Lower lobe of right lung (tissue), 2 donors: ENCODE measurements at regions not wholly inside any gene's neighbourhood (a gene's known extent, or its start where the extent isn't known, plus 50 kb on each side); places are given as distances from the start of the nearest gene placed in this dataset.

Source experiments
- ATAC-seq, 2 donors: fragments of 200-7000 bp; cut with Tn5 transposase; one replicate each; pipeline ENCODE4 v1.9.1; 2020 to 2022; ENCODE audit warnings: mild to moderate bottlenecking in 2 of 2, moderate library complexity in 2 of 2
- DNase-seq: peaks from one replicate; pipeline ENCODE4 v3.0.0-alpha.2; 2020
- H3K27ac ChIP-seq: fragments of 200-600 bp; one replicate; pipeline ENCODE4 v1.8.0; 2022
- H3K27me3 ChIP-seq: fragments of 200-600 bp; one replicate; pipeline ENCODE4 v1.8.0; 2022; ENCODE audit warnings: low read depth
- H3K36me3 ChIP-seq: fragments of 200-600 bp; one replicate; pipeline ENCODE4 v1.8.0; 2022; ENCODE audit warnings: mild to moderate bottlenecking
- H3K4me1 ChIP-seq: fragments of 200-600 bp; one replicate; pipeline ENCODE4 v1.8.0; 2022
- H3K4me3 ChIP-seq: fragments of 200-600 bp; one replicate; pipeline ENCODE4 v1.8.0; 2022; ENCODE audit warnings: mild to moderate bottlenecking
- H3K9me3 ChIP-seq: fragments of 200-600 bp; one replicate; pipeline ENCODE4 v1.8.0; 2022
- intact Hi-C: fragments of 100-400 bp; cut with DNase I; formaldehyde crosslinking; loops from one replicate; pipeline ENCODE4 v1.11.0; 2022
- TF ChIP-seq, protein P1 (sequence below): fragments of 200-600 bp; IDR thresholded peaks from one replicate; pipeline ENCODE4 v1.8.0; 2022; ENCODE audit warnings: antibody characterized with exemption, mild to moderate bottlenecking
- donor health status: DM: no; HTN: yes; CAD: no; lungs with severe emphysema.

DNA sequence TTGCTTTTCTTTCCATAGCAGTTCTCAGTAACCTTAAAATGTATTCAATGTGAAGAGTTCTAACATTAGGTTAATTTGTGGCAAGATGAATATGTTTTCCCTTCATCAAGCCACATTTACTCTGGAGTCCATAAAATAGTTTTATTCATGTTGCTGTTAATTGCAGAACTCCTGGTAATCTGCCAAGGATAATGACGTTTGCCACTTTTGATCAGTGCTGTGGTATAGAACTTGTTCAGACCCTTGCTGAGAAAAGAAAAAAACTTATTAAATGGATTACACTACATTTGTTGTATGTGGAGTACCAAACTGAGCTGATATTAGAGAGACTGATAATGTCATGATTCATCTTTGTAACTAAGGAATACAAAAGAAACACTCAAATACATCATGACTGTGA, 212.4 kb upstream of the DMAC1 start:
- no peak overlapping the region for H3K4me3 ChIP-seq
- intact Hi-C loops: no loop called here
- no peak for DNase-seq
- TF ChIP-seq, protein P1, sequence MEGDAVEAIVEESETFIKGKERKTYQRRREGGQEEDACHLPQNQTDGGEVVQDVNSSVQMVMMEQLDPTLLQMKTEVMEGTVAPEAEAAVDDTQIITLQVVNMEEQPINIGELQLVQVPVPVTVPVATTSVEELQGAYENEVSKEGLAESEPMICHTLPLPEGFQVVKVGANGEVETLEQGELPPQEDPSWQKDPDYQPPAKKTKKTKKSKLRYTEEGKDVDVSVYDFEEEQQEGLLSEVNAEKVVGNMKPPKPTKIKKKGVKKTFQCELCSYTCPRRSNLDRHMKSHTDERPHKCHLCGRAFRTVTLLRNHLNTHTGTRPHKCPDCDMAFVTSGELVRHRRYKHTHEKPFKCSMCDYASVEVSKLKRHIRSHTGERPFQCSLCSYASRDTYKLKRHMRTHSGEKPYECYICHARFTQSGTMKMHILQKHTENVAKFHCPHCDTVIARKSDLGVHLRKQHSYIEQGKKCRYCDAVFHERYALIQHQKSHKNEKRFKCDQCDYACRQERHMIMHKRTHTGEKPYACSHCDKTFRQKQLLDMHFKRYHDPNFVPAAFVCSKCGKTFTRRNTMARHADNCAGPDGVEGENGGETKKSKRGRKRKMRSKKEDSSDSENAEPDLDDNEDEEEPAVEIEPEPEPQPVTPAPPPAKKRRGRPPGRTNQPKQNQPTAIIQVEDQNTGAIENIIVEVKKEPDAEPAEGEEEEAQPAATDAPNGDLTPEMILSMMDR: no peak
- H3K27me3 ChIP-seq: no peaks in the 10 kb centered on the region
- no peaks in the 10 kb centered on the region for H3K4me1 ChIP-seq
- no peak overlapping the region for H3K27ac ChIP-seq
- no peaks in the 10 kb centered on the region for H3K36me3 ChIP-seq
- H3K9me3 ChIP-seq: no peaks in the 10 kb centered on the region
- ATAC-seq: no peak

DNA sequence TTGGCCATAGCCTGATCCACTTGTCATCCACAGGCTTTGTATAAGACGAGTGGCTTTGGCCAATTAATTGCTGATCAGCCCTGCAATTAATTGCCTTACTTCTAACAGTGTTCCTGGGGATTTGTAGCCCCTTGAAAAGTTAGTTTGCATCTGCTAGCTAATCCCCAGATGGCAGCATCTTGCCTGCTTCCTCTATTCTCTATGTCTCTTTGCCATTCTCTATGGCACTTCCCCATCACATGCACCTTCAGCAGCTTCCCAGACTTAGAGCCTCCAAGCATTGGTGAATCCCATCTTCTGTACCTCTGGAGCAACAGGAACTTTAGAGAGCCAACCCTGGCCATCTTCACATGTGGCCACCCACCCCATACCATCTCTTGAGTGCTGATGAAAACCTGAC, 197.0 kb upstream of the DMAC1 start:
- no peaks in the 10 kb centered on the region for H3K27me3 ChIP-seq
- H3K4me1 ChIP-seq: no peaks in the 10 kb centered on the region
- no peak overlapping the region for H3K27ac ChIP-seq
- no peak for ATAC-seq
- intact Hi-C loops: no loop called here
- no peak for DNase-seq
- H3K36me3 ChIP-seq: no peaks in the 10 kb centered on the region
- TF ChIP-seq, protein P1: no peak
- H3K9me3 ChIP-seq: no peaks in the 10 kb centered on the region
- H3K4me3 ChIP-seq: no peak overlapping the region

DNA sequence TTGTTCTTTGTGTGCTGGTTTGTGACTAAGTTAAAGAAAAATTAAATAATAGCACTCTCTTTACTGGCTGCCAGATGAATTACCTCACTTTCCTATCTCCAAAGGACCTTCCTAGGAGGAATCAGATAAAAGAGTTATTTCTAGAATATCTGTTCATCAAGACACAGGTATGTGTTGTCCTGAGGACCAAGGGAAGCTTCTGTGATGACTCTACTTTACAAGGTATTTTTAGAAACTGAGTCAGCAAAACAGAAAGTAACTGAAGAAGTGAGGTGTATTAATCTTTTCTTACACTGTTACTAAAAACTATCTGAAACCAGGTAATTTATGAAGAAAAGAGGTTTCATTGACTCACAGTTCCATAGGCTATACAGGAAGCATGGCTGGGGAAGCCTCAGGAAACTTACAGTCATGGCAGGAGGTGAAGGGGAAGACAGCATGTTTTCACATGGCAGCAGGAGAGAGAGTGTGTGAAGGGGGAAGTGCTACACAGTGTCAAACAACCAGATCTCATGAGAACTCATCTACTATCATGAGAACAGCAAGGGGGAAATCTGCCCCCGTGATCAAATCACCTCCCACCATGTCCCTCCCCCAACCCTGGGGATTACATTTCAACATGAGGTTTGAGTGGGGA, 189.2 kb upstream of the DMAC1 start:
- H3K4me3 ChIP-seq: no peak overlapping the region
- H3K4me1 ChIP-seq: no peaks in the 10 kb centered on the region
- H3K36me3 ChIP-seq: no peaks in the 10 kb centered on the region
- TF ChIP-seq, protein P1: no peak
- no peak overlapping the region for H3K27ac ChIP-seq
- no peaks in the 10 kb centered on the region for H3K27me3 ChIP-seq
- no peaks in the 10 kb centered on the region for H3K9me3 ChIP-seq
- ATAC-seq (no peak), DNase-seq (no peak)
- intact Hi-C loops: no loop called here

DNA sequence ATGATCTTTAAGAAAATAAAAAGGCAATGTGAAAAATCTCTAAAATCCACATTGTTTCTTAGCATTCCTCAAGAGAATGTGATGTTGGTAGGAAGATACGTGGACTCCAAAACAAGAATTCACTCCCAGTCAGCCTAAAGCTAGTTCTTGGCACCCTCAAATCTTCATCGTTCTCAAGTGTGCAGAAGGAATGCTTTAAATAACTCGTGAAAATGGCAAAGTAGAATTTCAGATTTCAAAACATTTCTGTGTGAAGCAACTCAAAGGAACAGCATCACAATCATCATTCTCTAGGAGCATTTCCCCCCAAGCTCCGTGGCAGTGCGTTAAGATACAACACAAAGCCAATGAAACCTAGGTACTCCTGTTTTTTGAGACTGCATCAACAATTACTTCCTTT, 185.1 kb upstream of the DMAC1 start:
- H3K36me3 ChIP-seq: no peaks in the 10 kb centered on the region
- intact Hi-C loops: no loop called here
- no peaks in the 10 kb centered on the region for H3K4me1 ChIP-seq
- H3K4me3 ChIP-seq: no peak overlapping the region
- ATAC-seq: no peak
- no peaks in the 10 kb centered on the region for H3K9me3 ChIP-seq
- H3K27me3 ChIP-seq: no peaks in the 10 kb centered on the region
- no peak for DNase-seq
- no peak overlapping the region for H3K27ac ChIP-seq
- TF ChIP-seq, protein P1: no peak

DNA sequence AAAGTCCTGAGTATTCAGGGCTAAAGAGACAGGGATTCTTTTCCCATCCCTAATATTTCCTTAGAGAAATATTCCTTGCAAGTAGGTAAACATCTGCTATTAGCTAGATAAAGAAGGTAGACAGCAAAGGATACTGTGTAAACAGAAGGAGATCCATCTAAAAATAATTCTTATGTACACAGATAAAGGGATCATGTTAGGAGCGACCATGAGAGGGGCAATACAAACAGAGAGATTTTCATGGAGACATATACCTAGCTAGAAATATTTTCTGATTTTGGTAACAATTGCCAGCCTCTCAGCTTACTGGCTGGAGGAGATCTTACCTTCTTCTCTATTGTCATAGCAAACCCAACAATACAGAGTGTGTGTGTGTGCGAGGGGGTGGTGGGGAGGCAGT, 184.6 kb upstream of the DMAC1 start:
- H3K27me3 ChIP-seq: no peaks in the 10 kb centered on the region
- no peaks in the 10 kb centered on the region for H3K36me3 ChIP-seq
- H3K4me3 ChIP-seq: no peak overlapping the region
- DNase-seq: no peak
- TF ChIP-seq, protein P1: no peak
- no peak overlapping the region for H3K27ac ChIP-seq
- no peaks in the 10 kb centered on the region for H3K9me3 ChIP-seq
- H3K4me1 ChIP-seq: no peaks in the 10 kb centered on the region
- ATAC-seq: no peak
- intact Hi-C loops: no loop called here

DNA sequence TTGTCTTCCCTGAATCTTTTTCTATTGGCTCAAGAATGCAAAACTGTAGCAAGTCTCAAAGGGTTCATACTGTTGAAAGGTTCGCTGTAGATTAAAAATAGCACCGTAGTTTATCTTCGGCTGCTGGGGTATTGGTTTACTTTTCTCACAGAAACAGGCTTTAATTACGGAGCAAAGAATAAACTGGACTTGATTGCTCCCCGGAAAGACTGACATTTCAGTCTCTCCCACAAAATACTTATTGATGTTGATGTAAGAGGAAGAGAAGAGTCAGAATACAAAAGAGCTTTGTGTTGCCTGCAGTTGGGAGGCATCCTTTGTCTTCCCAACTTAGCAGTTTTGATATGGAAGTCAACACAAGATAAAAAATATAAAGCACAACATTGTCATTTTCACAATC, 183.9 kb upstream of the DMAC1 start:
- Histone ChIP-seq H3K27ac (no peak overlapping the region), H3K27me3 (no peaks in the 10 kb centered on the region), H3K4me1 (no peaks in the 10 kb centered on the region), H3K36me3 (no peaks in the 10 kb centered on the region), H3K9me3 (no peaks in the 10 kb centered on the region), H3K4me3 (no peak overlapping the region)
- DNase-seq: no peak
- TF ChIP-seq, protein P1: no peak
- ATAC-seq: no peak
- intact Hi-C loops: no loop called here
